DOHH2 (cell line): ENCODE measurements at regions not wholly inside any gene's neighbourhood (a gene's known extent, or its start where the extent isn't known, plus 50 kb on each side); places are given as distances from the start of the nearest gene placed in this dataset.
"Not testable (repeated sequence)": the region's sequence is repeated elsewhere in the genome, so short reads cannot be mapped to it uniquely, and the experiment has no call there.

ENCODE experiments used
- H3F3A ChIP-seq: fragments of 200-600 bp; sonication (generic), shearing (Covaris generic); 2 replicates; pipeline ENCODE4 v1.6.0; 2016; ENCODE audit warnings: antibody characterized with exemption, mild to moderate bottlenecking; ENCODE audit not compliant: control insufficient read depth, insufficient read depth
- H3K27ac ChIP-seq: fragments of 200-600 bp; sonication (generic); 2 replicates; pipeline ENCODE4 v1.5.1; 2014; ENCODE audit warnings: low read depth, mild to moderate bottlenecking, low read length, moderate library complexity
- H3K27me3 ChIP-seq: fragments of 200-600 bp; sonication (generic); 2 replicates; pipeline ENCODE4 v1.6.1; 2014; ENCODE audit warnings: mild to moderate bottlenecking, low read length, mixed read lengths; ENCODE audit not compliant: control insufficient read depth
- H3K36me3 ChIP-seq: fragments of 200-600 bp; sonication (generic); 2 replicates; pipeline ENCODE4 v1.6.1; 2014; ENCODE audit warnings: mild to moderate bottlenecking, low read length, moderate library complexity, mixed read lengths; ENCODE audit not compliant: control insufficient read depth
- H3K4me1 ChIP-seq: fragments of 200-600 bp; sonication (generic); 2 replicates; pipeline ENCODE4 v1.6.1; 2014; ENCODE audit warnings: mild to moderate bottlenecking, low read length, mixed read lengths; ENCODE audit not compliant: control insufficient read depth
- H3K4me2 ChIP-seq: fragments of 200-600 bp; sonication (generic); 2 replicates; pipeline ENCODE4 v1.6.0; 2014; ENCODE audit warnings: mild to moderate bottlenecking, low read length, moderate library complexity
- H3K4me3 ChIP-seq: fragments of 200-600 bp; sonication (generic); 2 replicates; pipeline ENCODE4 v1.5.1; 2014; ENCODE audit warnings: mild to moderate bottlenecking, low read length, mixed read lengths
- H3K79me2 ChIP-seq: fragments of 200-600 bp; sonication (generic); 2 replicates; pipeline ENCODE4 v1.6.1; 2014; ENCODE audit warnings: mild to moderate bottlenecking, low read length, mixed read lengths; ENCODE audit not compliant: control insufficient read depth
- H3K9me2 ChIP-seq: fragments of 200-600 bp; sonication (generic); replicated peaks from 2 replicates; pipeline ENCODE4 v1.6.1; 2014; ENCODE audit warnings: mild to moderate bottlenecking, low read length, mixed read lengths; ENCODE audit not compliant: control insufficient read depth
- H3K9me3 ChIP-seq: fragments of 200-600 bp; sonication (generic); 2 replicates; pipeline ENCODE4 v1.6.1; 2014; ENCODE audit warnings: antibody characterized with exemption, low read length, mixed read lengths; ENCODE audit not compliant: control insufficient read depth, insufficient read depth
- H4K20me1 ChIP-seq: fragments of 200-600 bp; sonication (generic); 2 replicates; pipeline ENCODE4 v1.6.0; 2014; ENCODE audit warnings: low read depth, mild to moderate bottlenecking, antibody characterized with exemption, low read length, moderate library complexity; ENCODE audit not compliant: control insufficient read depth, insufficient read depth
- EZH2phosphoT487 ChIP-seq: fragments of 200-600 bp; sonication (generic); IDR thresholded peaks from 2 replicates; pipeline ENCODE4 v1.6.1; 2017; ENCODE audit warnings: borderline replicate concordance, mild to moderate bottlenecking, antibody characterized with exemption, low read length, moderate library complexity, mixed read lengths
- TF ChIP-seq, protein P1 (sequence below): fragments of 200-600 bp; sonication (generic); IDR thresholded peaks from one replicate; pipeline ENCODE4 v1.5.1; 2014; ENCODE audit warnings: antibody characterized with exemption, mild to moderate bottlenecking, low read depth, low read length; ENCODE audit not compliant: poor library complexity, severe bottlenecking

DNA sequence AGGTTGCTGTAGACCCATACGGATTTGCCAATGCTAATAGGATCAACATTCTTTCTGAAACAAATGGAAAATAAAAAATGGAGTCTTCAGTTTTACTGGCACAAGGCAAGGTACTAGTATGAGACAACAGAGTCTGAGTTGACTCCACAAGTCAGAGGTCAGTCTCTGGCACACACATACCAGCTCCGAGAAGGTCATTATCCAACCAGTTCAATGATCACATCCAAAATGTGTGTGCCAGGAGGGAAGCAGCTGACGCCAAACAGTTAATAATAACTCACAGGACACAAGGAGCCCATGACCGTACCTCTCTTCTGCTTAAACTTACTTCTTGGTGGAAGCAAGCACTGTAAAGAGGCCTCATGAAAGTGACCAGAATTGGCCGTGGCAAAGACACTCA lies 528.6 kb downstream of the ZNF516 start:
- no peak overlapping the region for H3K4me2 ChIP-seq
- H3K27me3 ChIP-seq: no peaks in the 10 kb centered on the region
- H3K9me3 ChIP-seq: no peaks in the 10 kb centered on the region
- H3K9me2 ChIP-seq: no peaks in the 10 kb centered on the region
- H3K4me1 ChIP-seq: no peaks in the 10 kb centered on the region
- H4K20me1 ChIP-seq: no peaks in the 10 kb centered on the region
- H3K4me3 ChIP-seq: no peak overlapping the region
- H3K79me2 ChIP-seq: no peaks in the 10 kb centered on the region
- no peak overlapping the region for H3K27ac ChIP-seq
- H3F3A ChIP-seq: no peaks in the 10 kb centered on the region
- H3K36me3 ChIP-seq: no peaks in the 10 kb centered on the region
- no peak for TF ChIP-seq EZH2phosphoT487
- TF ChIP-seq, protein P1, sequence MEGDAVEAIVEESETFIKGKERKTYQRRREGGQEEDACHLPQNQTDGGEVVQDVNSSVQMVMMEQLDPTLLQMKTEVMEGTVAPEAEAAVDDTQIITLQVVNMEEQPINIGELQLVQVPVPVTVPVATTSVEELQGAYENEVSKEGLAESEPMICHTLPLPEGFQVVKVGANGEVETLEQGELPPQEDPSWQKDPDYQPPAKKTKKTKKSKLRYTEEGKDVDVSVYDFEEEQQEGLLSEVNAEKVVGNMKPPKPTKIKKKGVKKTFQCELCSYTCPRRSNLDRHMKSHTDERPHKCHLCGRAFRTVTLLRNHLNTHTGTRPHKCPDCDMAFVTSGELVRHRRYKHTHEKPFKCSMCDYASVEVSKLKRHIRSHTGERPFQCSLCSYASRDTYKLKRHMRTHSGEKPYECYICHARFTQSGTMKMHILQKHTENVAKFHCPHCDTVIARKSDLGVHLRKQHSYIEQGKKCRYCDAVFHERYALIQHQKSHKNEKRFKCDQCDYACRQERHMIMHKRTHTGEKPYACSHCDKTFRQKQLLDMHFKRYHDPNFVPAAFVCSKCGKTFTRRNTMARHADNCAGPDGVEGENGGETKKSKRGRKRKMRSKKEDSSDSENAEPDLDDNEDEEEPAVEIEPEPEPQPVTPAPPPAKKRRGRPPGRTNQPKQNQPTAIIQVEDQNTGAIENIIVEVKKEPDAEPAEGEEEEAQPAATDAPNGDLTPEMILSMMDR: no peak

GRCh38 chr18:75962036-75962572 lies 532.9 kb downstream of the ZNF516 start:
- no peaks in the 10 kb centered on the region for H3F3A ChIP-seq
- no peaks in the 10 kb centered on the region for H3K9me2 ChIP-seq
- no peak overlapping the region for H3K4me2 ChIP-seq
- no peak overlapping the region for H3K27ac ChIP-seq
- TF ChIP-seq, protein P1: no peak
- TF ChIP-seq EZH2phosphoT487: no peak
- no peak overlapping the region for H3K4me3 ChIP-seq
- no peaks in the 10 kb centered on the region for H3K36me3 ChIP-seq
- H3K9me3 ChIP-seq: no peaks in the 10 kb centered on the region
- no peaks in the 10 kb centered on the region for H4K20me1 ChIP-seq
- no peaks in the 10 kb centered on the region for H3K4me1 ChIP-seq
- H3K27me3 ChIP-seq: no peaks in the 10 kb centered on the region
- no peaks in the 10 kb centered on the region for H3K79me2 ChIP-seq

DNA sequence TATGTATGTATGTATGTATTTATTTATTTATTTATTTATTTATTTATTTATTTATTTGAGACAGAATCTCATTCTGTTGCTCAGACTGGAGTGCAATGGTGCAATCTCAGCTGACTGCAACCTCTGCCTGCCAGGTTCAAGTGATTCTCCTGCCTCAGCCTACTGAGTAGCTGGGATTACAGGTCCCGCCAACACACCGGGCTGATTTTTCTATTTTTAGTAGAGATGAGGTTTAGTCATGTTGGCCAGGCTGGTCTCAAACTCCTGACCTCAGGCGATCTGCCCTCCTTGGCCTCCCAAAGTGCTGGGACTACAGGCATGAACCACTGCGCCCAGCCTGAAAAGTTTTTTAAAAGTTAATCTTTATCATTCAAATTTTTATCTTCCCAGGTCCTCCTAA lies 532.9 kb upstream of the SMIM21 start:
- not testable (repeated sequence) for H3K9me2 ChIP-seq, H3F3A ChIP-seq, H3K79me2 ChIP-seq, H3K27ac ChIP-seq, H3K4me1 ChIP-seq, H3K27me3 ChIP-seq, H3K36me3 ChIP-seq, H3K4me3 ChIP-seq, H3K9me3 ChIP-seq, H3K4me2 ChIP-seq, H4K20me1 ChIP-seq

- H3K4me2 ChIP-seq: no peak overlapping the region
- no peaks in the 10 kb centered on the region for H3K79me2 ChIP-seq
- H3K9me3 ChIP-seq: no peaks in the 10 kb centered on the region
- no peaks in the 10 kb centered on the region for H3F3A ChIP-seq
- no peak overlapping the region for H3K4me3 ChIP-seq
- H3K4me1 ChIP-seq: no peaks in the 10 kb centered on the region
- no peaks in the 10 kb centered on the region for H3K9me2 ChIP-seq
- no peaks in the 10 kb centered on the region for H3K27me3 ChIP-seq
- TF ChIP-seq EZH2phosphoT487: no peak
- TF ChIP-seq, protein P1: no peak
- no peaks in the 10 kb centered on the region for H4K20me1 ChIP-seq
- H3K27ac ChIP-seq: no peak overlapping the region
- H3K36me3 ChIP-seq: no peaks in the 10 kb centered on the region
These were observed 531.6 kb upstream of the SMIM21 start for GRCh38 chr18:75959150-75959549.
